HepG2 (cell line): ENCODE measurements at regions not wholly inside any gene's neighbourhood (a gene's known extent, or its start where the extent isn't known, plus 50 kb on each side); places are given as distances from the start of the nearest gene placed in this dataset.

Experiments used
- ATAC-seq: fragments of 200-7000 bp; cut with Tn5 transposase; 3 replicates; pipeline ENCODE4 v1.9.1; 2020; ENCODE audit warnings: mild to moderate bottlenecking, moderate library complexity
- BruUV-seq: library from RNA; stranded (reverse); fragments of 400-500 nt; replicated peaks from 2 replicates; lab custom pipeline; 2021; lab: Mats Ljungman, UMichigan
- CTCF ChIA-PET: fragments of 300-600 bp; formaldehyde crosslinking; extraction: SDS; loops from one replicate; lab custom pipeline; 2021; ENCODE audit warnings: low total read pairs, inconsistent platforms, low intra/inter-chr PET ratio; lab: Yijun Ruan, JAX
- POLR2A ChIA-PET: fragments of 350-600 bp; sonication (Branson Sonifier 250); formaldehyde crosslinking; loops from one replicate; lab custom pipeline; 2020; ENCODE audit warnings: antibody characterized with exemption, inconsistent platforms; lab: Yijun Ruan, JAX
- DNase-seq: peaks from one replicate; pipeline ENCODE4 v3.0.0-alpha.2; 2015; ENCODE audit warnings: low spot score
- FAIRE-seq: peaks from 3 replicates; lab custom pipeline; 2011; peaks lifted over from hg19 to GRCh38; lab: Jason Lieb, UNC
- H2AFZ ChIP-seq: one replicate; pipeline ENCODE4 v1.6.1; 2011; ENCODE audit warnings: low read length, inconsistent platforms
- H3K27ac ChIP-seq: fragments of 300-600 bp; 3 replicates; pipeline ENCODE4 v1.8.0; 2011; ENCODE audit warnings: mixed run types, mild to moderate bottlenecking, mixed read lengths, low read length, inconsistent platforms; ENCODE audit not compliant: insufficient read depth; ENCODE audit errors: extremely low read length
- H3K27me3 ChIP-seq, 2 experiments: fragments of 200-600 bp in 1 of 2; 2 replicates in 1 of 2; 3 replicates in 1 of 2; pipeline versions ENCODE4 v1.6.0 to v1.8.0; 2011; ENCODE audit warnings: low read length in 2 of 2, mild to moderate bottlenecking in 2 of 2, moderate library complexity in 2 of 2, inconsistent platforms in 1 of 2; ENCODE audit not compliant: insufficient read depth in 2 of 2, control insufficient read depth in 1 of 2
- H3K36me3 ChIP-seq, 2 experiments: fragments of 200-600 bp in 1 of 2; replicated peaks in 1 of 2; 2 replicates in 1 of 2; 3 replicates in 1 of 2; pipeline versions ENCODE4 v1.5.1 to v1.8.0; 2011; ENCODE audit warnings: low read length in 2 of 2, inconsistent platforms in 1 of 2; ENCODE audit not compliant: insufficient read depth in 2 of 2, control insufficient read depth in 1 of 2
- H3K4me1 ChIP-seq: 2 replicates; pipeline ENCODE4 v1.5.1; 2012; ENCODE audit warnings: low read length, inconsistent platforms; ENCODE audit not compliant: insufficient read depth
- H3K4me2 ChIP-seq: 2 replicates; pipeline ENCODE4 v1.6.0; 2011; ENCODE audit warnings: low read depth, low read length, inconsistent platforms
- H3K4me3 ChIP-seq, 3 experiments: fragments of 200-600 bp in 1 of 3; sonication (generic), shearing (Covaris generic) in 1 of 3; replicated peaks in 1 of 3; 2 replicates each; pipeline ENCODE4 v1.5.1; 2011 to 2016; ENCODE audit warnings: low read length in 3 of 3, inconsistent platforms in 2 of 3, low read depth in 2 of 3, mild to moderate bottlenecking in 2 of 3, control low read depth in 1 of 3, mixed read lengths in 1 of 3; ENCODE audit not compliant: insufficient read depth in 1 of 3
- H3K79me2 ChIP-seq: one replicate; pipeline ENCODE4 v1.6.1; 2011; ENCODE audit warnings: low read length, inconsistent platforms; ENCODE audit not compliant: insufficient read depth
- H3K9ac ChIP-seq: 2 replicates; pipeline ENCODE4 v1.6.0; 2011; ENCODE audit warnings: mild to moderate bottlenecking, low read depth, low read length, inconsistent platforms; ENCODE audit not compliant: insufficient read depth
- H3K9me3 ChIP-seq: 2 replicates; pipeline ENCODE4 v1.5.1; 2012; ENCODE audit warnings: mild to moderate bottlenecking, low read length
- H4K20me1 ChIP-seq: 2 replicates; pipeline ENCODE4 v1.6.0; 2011; ENCODE audit warnings: inconsistent platforms, mild to moderate bottlenecking, low read length, moderate library complexity; ENCODE audit not compliant: insufficient read depth
- HNRNPH1 ChIP-seq: fragments of 200-400 bp; formaldehyde crosslinking; optimal IDR thresholded peaks from 2 replicates; pipeline ENCODE3; 2017; ENCODE audit warnings: mild to moderate bottlenecking, low read depth, low read length
- RFX1 ChIP-seq: fragments of 450-650 bp; IDR thresholded peaks from 2 replicates; pipeline ENCODE4 v1.6.1; 2017
- WGBS: methylation state at CpG from one replicate; pipeline ENCODE4 v1.1.6; 2017; ENCODE audit warnings: low lambda C conversion rate; 5-methylcytosine and 5-hydroxymethylcytosine counted together
- in situ Hi-C: cut with HindIII; loops from 2 replicates; pipeline ENCODE4 v1.10.0; 2017; ENCODE audit warnings: low pct_unique_long_range_greater_than_20kb; ENCODE audit not compliant: extremely low pct_ligation_motif_present
- intact Hi-C: fragments of 100-400 bp; cut with micrococcal nuclease; formaldehyde crosslinking; loops from one replicate; pipeline ENCODE4 v1.10.0; 2022; ENCODE audit not compliant: unreplicated experiment
- TF ChIP-seq, protein P1 (sequence below): sonication (generic); formaldehyde crosslinking; IDR thresholded peaks from 2 replicates; pipeline ENCODE4 v1.4.0; 2020; ENCODE audit warnings: mild to moderate bottlenecking, missing genetic modification reagents

DNA sequence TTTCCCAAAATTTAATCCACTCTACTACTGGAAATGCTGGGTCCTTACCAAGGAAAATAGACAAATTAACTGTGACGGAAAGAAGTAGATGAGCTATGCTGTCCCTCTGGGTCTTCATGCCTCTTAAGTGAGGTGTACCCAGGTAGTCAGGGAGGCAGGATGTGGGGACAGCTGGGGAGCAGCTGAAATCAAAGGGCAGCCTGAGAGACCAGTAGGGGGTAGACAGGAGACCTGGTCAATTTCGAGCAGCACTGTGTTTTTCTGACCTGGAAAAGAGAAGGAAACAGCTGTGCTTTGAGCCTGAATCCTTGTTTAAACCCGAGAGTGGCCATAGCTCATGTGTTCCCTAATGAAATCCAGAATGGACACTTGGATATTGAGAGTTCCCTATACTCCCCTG, 587.3 kb downstream of the EFNB2 start:
- H3K9me3 ChIP-seq = no peaks in the 10 kb centered on the region
- no peak overlapping the region for H3K9ac ChIP-seq
- ChIA-PET CTCF (no interaction called here), POLR2A (no interaction called here)
- H3K4me1 ChIP-seq = no peaks in the 10 kb centered on the region
- no peak for DNase-seq
- no peak for FAIRE-seq
- WGBS = 92% methylated on average over 1 of the region's 3 CpGs
- BruUV-seq = no TSS peak
- H3K27me3 ChIP-seq = no peaks in the 10 kb centered on the region; a peak in 1 of 5 replicates
- H3K4me3 ChIP-seq = no peak overlapping the region
- intact Hi-C loops (no loop called here), in situ Hi-C loops (no loop called here)
- ATAC-seq = no peak
- TF ChIP-seq RFX1 (no peak), HNRNPH1 (no peak)
- TF ChIP-seq, protein P1, sequence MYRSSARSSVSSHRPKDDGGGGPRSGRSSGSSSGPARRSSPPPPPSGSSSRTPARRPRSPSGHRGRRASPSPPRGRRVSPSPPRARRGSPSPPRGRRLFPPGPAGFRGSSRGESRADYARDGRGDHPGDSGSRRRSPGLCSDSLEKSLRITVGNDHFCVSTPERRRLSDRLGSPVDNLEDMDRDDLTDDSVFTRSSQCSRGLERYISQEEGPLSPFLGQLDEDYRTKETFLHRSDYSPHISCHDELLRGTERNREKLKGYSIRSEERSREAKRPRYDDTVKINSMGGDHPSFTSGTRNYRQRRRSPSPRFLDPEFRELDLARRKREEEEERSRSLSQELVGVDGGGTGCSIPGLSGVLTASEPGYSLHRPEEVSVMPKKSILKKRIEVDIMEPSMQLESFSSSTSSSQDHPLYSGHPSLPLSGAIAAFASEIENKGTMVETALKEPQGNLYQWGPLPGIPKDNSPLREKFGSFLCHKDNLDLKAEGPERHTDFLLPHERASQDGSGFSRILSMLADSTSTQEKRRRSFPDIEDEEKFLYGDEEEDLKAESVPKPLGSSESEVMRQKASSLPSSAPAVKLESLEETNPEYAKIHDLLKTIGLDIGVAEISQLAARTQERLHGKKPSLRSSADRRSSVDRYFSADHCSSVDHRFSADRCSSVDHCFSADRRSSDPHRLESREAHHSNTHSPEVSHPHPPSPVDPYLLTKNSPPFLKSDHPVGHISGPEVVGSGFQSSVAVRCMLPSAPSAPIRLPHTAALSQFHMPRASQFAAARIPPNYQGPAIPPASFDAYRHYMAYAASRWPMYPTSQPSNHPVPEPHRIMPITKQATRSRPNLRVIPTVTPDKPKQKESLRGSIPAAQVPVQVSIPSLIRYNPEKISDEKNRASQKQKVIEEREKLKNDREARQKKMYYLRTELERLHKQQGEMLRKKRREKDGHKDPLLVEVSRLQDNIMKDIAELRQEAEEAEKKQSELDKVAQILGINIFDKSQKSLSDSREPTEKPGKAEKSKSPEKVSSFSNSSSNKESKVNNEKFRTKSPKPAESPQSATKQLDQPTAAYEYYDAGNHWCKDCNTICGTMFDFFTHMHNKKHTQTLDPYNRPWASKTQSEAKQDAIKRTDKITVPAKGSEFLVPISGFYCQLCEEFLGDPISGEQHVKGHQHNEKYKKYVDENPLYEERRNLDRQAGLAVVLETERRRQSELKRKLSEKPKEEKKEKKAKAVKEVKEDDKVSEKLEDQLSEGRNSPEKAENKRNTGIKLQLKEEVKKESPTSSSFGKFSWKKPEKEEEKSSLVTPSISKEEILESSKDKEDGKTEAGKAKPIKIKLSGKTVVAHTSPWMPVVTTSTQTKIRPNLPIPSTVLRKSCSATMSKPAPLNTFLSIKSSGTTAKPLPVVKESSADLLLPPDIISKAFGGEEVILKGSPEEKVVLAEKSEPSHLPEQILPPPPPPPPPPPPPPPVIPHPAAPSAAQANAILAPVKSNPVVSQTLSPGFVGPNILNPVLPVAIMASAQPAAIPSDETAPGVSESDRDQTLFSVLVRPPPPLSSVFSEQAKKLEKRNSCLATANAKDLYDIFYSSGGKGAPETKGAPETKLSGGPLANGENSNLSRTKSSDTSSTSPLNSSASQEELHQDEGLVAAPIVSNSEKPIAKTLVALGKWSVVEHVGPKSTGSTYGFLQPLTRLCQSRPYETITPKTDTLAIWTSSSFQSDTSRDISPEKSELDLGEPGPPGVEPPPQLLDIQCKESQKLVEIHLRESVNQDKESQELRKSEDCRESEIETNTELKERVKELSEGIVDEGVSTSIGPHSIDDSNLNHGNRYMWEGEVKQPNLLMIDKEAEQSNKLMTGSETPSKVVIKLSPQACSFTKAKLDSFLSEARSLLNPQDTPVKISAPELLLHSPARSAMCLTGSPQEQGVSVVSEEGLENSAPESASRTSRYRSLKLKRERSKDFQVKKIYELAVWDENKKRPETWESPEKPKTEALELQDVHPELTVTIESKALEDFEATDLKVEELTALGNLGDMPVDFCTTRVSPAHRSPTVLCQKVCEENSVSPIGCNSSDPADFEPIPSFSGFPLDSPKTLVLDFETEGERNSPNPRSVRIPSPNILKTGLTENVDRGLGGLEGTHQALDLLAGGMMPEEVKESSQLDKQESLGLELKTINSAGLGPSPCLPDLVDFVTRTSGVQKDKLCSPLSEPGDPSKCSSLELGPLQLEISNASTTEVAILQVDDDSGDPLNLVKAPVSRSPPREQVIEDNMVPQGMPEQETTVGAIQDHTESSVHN (CRISPR knock-in tag) = no peak
- H2AFZ ChIP-seq = no peak overlapping the region
- no peaks in the 10 kb centered on the region for H3K36me3 ChIP-seq
- no peak overlapping the region for H3K4me2 ChIP-seq
- no peak overlapping the region for H3K27ac ChIP-seq
- H3K79me2 ChIP-seq = no peaks in the 10 kb centered on the region
- no peaks in the 10 kb centered on the region for H4K20me1 ChIP-seq
